ENCODE measurements at regions not wholly inside any gene's neighbourhood (a gene's known extent, or its start where the extent isn't known, plus 50 kb on each side); places are given as distances from the start of the nearest gene placed in this dataset.

- Histone ChIP-seq H3K9me3 (no peaks in the 10 kb centered on the region), H3K36me3 (no peaks in the 10 kb centered on the region), H3K27me3 (no peaks in the 10 kb centered on the region), H3K4me1 (no peaks in the 10 kb centered on the region), H3K27ac (no peak overlapping the region), H3K4me3 (no peak overlapping the region)
- no peak for DNase-seq
- TF ChIP-seq CTCF (IDR thresholded peaks at IDR 0.05) = no peak
- no peak for FAIRE-seq
- ATAC-seq = no peak
- intact Hi-C loops (cut with DNase I) = no loop called here
- 65 to 74% methylated on average over 11 of the region's 11 CpGs for WGBS, 2 donors
Measured at GRCh38 chr16:54203851-54204505, 82.6 kb downstream of the IRX3 start.

GRCh38 chr16:54203384-54203783, 83.2 kb downstream of the IRX3 start:
- no peak for TF ChIP-seq CTCF (IDR thresholded peaks at IDR 0.05)
- H3K36me3 ChIP-seq = no peaks in the 10 kb centered on the region
- no peak overlapping the region for H3K4me3 ChIP-seq
- no peak for DNase-seq
- 86 to 93% methylated on average over 3 of the region's 3 CpGs for WGBS, 2 donors
- H3K4me1 ChIP-seq = no peaks in the 10 kb centered on the region
- no peak for ATAC-seq
- FAIRE-seq = no peak
- no peak overlapping the region for H3K27ac ChIP-seq
- intact Hi-C loops (cut with DNase I) = no loop called here
- H3K27me3 ChIP-seq = no peaks in the 10 kb centered on the region
- no peaks in the 10 kb centered on the region for H3K9me3 ChIP-seq

Data from pancreas (tissue), 10 donors.